Progenitor cell of endocrine pancreas (in vitro differentiated cells): ENCODE measurements at regions not wholly inside any gene's neighbourhood (a gene's known extent, or its start where the extent isn't known, plus 50 kb on each side); places are given as distances from the start of the nearest gene placed in this dataset.

ENCODE experiments used
- DNase-seq: peaks from one replicate; pipeline ENCODE4 v3.0.0; 2021; ENCODE audit warnings: low spot score; ENCODE audit not compliant: unreplicated experiment
- H3K27ac Mint-ChIP-seq: 2 replicates; pipeline ENCODE4 v1.8.0; 2021; ENCODE audit warnings: mild to moderate bottlenecking, moderate library complexity, mixed read lengths
- H3K27me3 Mint-ChIP-seq: 2 replicates; pipeline ENCODE4 v1.8.0; 2021; ENCODE audit warnings: mixed read lengths
- H3K36me3 Mint-ChIP-seq: 2 replicates; pipeline ENCODE4 v1.8.0; 2022; ENCODE audit warnings: mixed read lengths; ENCODE audit not compliant: insufficient read depth
- H3K4me1 Mint-ChIP-seq: 2 replicates; pipeline ENCODE4 v1.8.0; 2021; ENCODE audit warnings: low read depth, mixed read lengths
- H3K4me3 Mint-ChIP-seq: 2 replicates; pipeline ENCODE4 v1.8.0; 2021; ENCODE audit warnings: low read depth, mild to moderate bottlenecking, moderate library complexity, mixed read lengths
- H3K9me3 Mint-ChIP-seq: 2 replicates; pipeline ENCODE4 v1.8.0; 2021; ENCODE audit warnings: low read depth, mixed read lengths
- TF ChIP-seq, protein P1 (sequence below): fragments of 200-600 bp; sonication (generic); IDR thresholded peaks from one replicate; pipeline ENCODE4 v1.5.0; 2021; ENCODE audit warnings: antibody characterized with exemption, mild to moderate bottlenecking; ENCODE audit not compliant: unreplicated experiment

DNA sequence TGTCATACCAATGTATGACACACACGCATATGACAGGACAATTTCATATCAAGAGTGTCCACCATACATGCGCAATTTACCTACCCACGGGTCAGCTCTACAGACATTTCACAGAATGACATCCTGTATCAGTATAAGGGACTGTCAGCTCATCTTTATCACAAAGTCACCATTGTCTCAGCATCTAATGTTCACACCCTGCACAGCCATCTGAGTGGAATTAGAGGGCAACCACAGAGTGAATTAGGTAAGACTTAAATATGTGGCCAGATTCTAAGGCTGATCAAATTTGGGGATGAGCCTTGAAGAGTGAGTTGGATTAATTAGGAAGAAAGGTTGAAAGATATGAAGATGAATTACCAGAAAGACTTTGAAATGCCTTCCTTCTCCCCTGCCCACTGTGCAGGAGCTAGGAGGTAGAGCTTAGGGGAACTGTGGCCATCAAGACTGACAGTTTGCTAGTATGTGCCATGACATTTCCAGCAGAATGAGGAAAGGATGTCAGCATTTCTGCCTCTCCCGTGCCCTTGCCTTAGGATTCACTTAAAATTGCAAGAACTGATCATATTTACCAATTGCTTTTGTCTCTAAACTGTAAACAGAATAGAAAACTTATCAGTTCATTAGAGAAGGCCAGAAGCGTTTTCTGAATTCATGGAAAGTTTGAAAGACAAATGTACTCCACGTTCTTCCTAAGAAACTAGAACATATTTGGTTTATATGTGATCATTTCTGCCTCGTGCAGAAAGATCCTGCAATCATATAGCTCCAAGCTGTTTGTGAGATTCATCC, 121.1 kb downstream of the DDX1 start:
- Mint-ChIP-seq H3K4me1 (peaks cover 7% of the 10 kb centered on the region), H3K36me3 (no peaks in the 10 kb centered on the region), H3K4me3 (no peak overlapping the region), H3K27ac (no peak overlapping the region), H3K27me3 (peaks cover 37% of the 10 kb centered on the region), H3K9me3 (no peaks in the 10 kb centered on the region)
- TF ChIP-seq, protein P1, sequence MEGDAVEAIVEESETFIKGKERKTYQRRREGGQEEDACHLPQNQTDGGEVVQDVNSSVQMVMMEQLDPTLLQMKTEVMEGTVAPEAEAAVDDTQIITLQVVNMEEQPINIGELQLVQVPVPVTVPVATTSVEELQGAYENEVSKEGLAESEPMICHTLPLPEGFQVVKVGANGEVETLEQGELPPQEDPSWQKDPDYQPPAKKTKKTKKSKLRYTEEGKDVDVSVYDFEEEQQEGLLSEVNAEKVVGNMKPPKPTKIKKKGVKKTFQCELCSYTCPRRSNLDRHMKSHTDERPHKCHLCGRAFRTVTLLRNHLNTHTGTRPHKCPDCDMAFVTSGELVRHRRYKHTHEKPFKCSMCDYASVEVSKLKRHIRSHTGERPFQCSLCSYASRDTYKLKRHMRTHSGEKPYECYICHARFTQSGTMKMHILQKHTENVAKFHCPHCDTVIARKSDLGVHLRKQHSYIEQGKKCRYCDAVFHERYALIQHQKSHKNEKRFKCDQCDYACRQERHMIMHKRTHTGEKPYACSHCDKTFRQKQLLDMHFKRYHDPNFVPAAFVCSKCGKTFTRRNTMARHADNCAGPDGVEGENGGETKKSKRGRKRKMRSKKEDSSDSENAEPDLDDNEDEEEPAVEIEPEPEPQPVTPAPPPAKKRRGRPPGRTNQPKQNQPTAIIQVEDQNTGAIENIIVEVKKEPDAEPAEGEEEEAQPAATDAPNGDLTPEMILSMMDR, result no peak
- DNase-seq, result no peak

DNA sequence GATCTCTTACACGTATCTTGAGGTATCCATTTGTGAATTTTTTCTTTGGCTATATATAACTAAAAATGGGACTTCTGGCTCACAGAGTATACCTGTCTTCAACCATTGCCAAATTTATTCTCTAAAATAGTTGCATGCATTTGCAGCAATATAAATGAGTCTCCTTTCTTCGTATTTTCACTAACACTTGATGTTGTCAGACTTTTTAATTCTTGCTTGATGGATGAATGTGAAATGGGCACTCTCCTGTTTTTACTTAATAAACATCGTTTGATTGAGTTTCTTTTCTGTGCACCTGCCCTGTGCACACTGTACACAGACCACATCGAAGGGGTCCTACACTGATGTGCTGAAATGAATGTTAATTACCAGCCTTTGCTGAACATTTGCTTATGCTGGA, 121.8 kb downstream of the DDX1 start:
- peaks cover 13% of the 10 kb centered on the region for H3K4me1 Mint-ChIP-seq
- peaks cover 36% of the 10 kb centered on the region for H3K27me3 Mint-ChIP-seq
- DNase-seq, result no peak
- H3K9me3 Mint-ChIP-seq, result no peaks in the 10 kb centered on the region
- H3K4me3 Mint-ChIP-seq, result no peak overlapping the region
- no peaks in the 10 kb centered on the region for H3K36me3 Mint-ChIP-seq
- TF ChIP-seq, protein P1, result no peak
- H3K27ac Mint-ChIP-seq, result no peak overlapping the region

DNA sequence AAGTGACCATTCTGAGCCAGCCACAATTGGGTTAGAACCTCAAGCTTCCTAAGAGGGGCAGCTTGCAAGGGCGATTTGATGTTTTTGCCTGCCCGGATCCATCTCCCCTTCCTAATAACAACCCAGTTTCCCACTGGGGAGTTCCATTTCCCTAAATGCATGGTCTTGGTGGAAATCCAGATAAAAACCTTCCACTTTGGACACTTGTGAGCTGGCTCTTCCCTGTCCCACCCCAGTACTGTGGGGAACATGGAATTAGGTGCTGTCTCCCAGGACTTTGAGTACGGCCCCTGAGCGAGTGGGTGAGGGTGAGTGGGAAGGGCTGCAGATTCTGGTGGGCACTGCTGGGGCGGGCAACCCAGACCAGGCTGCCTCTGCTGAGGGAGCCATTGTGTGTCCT, 122.3 kb downstream of the DDX1 start:
- TF ChIP-seq, protein P1, result no peak
- H3K36me3 Mint-ChIP-seq, result no peaks in the 10 kb centered on the region

DNA sequence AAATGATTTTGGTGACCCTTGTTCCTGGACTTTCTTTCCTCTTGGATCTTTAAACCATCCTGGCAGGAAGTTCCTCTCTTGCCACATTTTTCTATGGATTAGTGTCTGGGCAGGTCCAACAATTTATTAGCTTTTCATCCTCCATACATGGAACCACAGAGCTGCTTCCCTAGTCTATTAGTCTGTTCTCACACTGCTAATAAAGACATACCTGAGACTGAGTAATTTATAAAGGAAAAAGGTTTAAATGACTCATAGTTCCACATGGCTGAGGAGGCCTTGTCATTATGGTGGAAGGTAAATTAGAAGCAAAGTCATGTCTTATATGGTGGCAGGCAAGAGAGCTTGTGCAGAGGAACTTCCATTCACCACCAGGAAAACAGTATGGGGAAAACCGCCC, 122.9 kb downstream of the DDX1 start:
- Mint-ChIP-seq H3K27me3 (peaks cover 31% of the 10 kb centered on the region), H3K9me3 (no peaks in the 10 kb centered on the region), H3K4me1 (peaks cover 15% of the 10 kb centered on the region), H3K4me3 (no peak overlapping the region), H3K36me3 (no peaks in the 10 kb centered on the region), H3K27ac (no peak overlapping the region)
- no peak for DNase-seq
- TF ChIP-seq, protein P1, result no peak

More for the DNA sequence above, 122.3 kb downstream of the DDX1 start:
- Mint-ChIP-seq H3K4me3 (no peak overlapping the region), H3K4me1 (peaks cover 15% of the 10 kb centered on the region), H3K27ac (no peak overlapping the region), H3K9me3 (no peaks in the 10 kb centered on the region), H3K27me3 (peaks cover 36% of the 10 kb centered on the region)
- no peak for DNase-seq

DNA sequence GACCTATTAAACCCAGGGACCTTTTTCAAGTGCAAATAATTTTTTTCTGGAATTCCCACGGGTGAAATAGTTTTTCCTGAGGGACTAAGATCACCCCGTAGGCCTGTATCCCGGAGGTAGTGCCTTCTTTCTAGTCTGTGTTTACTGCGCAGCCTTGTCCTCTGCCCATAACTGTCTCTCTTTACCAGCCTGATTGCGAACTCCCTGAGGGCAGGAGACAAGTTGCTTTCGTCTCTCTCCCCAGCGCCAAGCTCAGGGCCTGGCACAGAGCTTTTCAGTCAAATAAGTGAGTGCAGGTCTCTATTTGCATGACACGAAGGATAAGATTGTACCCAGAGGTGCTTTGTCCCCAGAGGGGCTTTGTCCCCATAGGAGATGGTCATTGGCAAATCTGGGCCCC, 123.9 kb downstream of the DDX1 start:
- peaks cover 15% of the 10 kb centered on the region for H3K4me1 Mint-ChIP-seq
- TF ChIP-seq, protein P1, result no peak
- no peak overlapping the region for H3K27ac Mint-ChIP-seq
- no peak overlapping the region for H3K4me3 Mint-ChIP-seq
- no peak for DNase-seq
- no peaks in the 10 kb centered on the region for H3K36me3 Mint-ChIP-seq
- H3K27me3 Mint-ChIP-seq, result peaks cover 29% of the 10 kb centered on the region
- no peaks in the 10 kb centered on the region for H3K9me3 Mint-ChIP-seq
